HG03378 (cell line): ENCODE measurements at regions not wholly inside any gene's neighbourhood (a gene's known extent, or its start where the extent isn't known, plus 50 kb on each side); places are given as distances from the start of the nearest gene placed in this dataset.
"Not testable (repeated sequence)": the region's sequence is repeated elsewhere in the genome, so short reads cannot be mapped to it uniquely, and the experiment has no call there.

Source experiments
- ATAC-seq: cut with Tn5 transposase; IDR thresholded peaks from one replicate; pipeline ENCODE4 v1.9.1; 2021; ENCODE audit warnings: mild to moderate bottlenecking, moderate library complexity; ENCODE audit not compliant: unreplicated experiment

DNA sequence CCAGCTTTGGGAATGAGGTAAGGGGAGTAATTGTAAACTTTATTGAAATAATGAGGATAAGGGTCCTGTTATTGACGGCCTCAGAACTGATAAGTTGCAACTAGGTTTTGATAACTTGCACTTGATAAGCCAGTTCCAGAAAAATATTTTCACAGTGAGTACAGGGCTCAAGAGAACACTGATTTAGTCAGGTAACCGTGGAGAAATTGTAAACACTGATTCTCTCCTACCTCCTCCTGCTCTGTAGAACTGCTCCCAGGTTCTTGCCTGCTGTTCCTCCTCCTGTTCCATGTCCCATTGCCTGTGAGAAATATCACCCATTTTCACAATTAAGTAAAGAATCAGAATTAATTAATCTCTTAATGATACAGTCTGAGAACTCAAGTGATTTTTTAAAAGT, 55.0 kb upstream of the CXXC4 start:
- ATAC-seq = no peak

DNA sequence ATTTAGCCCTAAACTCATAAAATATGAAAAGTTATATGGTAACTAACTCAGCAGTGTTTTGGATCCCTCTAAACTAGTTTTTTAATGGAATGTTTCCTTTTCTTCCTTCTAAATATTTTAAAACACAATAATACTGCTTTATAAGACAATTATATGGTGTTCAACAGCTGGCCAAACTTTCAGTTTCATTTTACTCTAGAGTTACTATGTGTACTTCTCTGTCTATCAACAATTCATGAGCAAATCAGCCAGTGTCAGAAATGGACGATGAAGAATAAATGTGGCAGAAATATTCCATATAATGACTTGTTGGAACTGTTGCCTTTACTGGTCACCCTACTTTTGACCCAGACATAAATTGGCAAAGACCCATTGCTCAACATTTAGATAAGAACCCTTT, 64.8 kb upstream of the CXXC4 start:
- no peak for ATAC-seq

DNA sequence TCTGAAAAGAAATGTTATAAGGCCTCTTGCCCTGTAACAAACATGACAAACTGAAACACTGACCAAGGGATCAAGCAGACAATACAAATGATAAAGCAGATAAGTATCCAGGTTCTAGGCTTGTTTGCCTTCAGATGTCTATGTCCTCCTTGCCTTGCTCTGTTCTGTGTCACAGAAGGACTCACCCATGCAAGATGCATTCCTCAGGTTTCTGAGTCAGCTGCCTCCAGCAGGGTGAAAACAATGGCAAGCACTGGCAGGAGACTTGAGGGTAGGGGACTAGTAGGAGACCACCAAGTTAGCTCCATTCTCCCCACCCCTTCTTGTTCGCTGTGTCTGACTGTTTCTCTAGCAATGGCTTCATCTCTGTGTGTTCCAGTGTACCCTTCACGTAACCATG, 76.6 kb upstream of the CXXC4 start:
- ATAC-seq = no peak

DNA sequence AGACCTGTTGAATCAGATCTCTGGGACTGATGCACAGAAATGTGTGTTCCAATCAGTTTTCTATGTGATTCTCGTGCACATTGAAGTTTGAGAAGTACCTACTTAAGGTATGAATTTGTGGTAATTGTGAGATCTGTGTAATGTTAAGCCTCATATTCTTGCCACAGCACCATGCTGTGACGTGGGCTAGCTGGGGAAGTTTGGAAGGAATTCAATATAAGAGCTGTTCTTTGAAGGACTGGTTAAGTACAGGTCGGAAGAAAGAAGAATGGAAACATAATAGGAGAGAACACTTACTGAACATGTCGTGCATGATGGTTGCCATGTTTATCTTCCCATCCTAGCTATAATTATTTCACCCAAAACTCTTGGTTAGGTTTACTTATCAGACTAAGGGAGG, 79.7 kb upstream of the CXXC4 start:
- ATAC-seq = no peak

DNA sequence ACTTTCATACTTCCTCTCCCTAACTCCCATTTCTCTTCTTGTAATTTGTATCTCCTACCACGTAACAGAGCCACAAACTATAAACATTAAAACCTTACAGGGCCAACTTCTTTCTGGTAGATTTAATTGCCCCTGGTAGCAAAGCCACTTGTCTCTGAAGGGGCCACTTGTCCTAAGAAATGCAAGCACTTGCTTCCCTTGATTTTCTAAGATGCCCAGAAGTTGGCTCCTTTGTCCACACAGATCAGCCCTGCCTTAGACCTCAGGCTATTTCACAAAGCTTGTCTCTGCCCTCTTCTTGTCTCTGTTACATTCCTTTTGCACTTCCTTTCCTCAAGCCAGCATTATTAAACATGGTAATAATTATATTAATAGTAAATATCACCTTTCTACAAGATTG, 80.6 kb upstream of the CXXC4 start:
- no peak for ATAC-seq

DNA sequence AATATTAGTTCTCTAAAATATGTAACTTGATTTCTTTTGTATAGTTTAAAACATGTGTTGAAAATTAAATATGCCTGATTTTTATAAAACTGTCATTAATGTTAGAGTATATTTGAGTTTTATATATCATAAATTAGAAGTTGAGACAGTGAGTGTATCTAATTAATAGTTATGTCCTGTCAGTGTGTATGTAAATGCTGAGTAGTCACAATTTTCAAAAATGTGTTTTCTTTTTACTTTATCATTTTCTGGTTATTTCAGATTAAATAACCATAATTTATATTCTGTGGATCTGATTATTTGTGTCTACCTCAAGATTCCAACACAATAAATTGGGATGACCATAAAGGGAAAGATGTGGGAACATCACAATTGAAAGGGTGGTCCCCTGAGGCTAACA, 82.7 kb upstream of the CXXC4 start:
- no peak for ATAC-seq

DNA sequence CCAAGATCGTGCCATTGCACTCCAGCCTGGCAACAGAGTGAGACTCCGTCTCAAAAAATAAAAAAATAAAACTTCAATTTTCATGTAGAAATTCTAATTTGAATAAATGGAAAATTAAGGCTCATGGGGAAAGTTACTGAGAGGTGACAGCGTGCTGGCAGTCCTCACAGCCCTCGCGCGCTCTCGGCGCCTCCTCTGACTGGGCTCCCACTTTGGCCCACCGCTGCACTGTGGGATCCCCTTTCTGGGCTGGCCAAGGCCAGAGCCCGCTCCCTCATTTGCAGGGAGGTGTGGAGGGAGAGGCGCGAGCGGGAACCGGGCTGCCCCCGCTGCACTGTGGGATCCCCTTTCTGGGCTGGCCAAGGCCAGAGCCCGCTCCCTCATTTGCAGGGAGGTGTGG, 86.8 kb upstream of the CXXC4 start:
- ATAC-seq = not testable (repeated sequence)

DNA sequence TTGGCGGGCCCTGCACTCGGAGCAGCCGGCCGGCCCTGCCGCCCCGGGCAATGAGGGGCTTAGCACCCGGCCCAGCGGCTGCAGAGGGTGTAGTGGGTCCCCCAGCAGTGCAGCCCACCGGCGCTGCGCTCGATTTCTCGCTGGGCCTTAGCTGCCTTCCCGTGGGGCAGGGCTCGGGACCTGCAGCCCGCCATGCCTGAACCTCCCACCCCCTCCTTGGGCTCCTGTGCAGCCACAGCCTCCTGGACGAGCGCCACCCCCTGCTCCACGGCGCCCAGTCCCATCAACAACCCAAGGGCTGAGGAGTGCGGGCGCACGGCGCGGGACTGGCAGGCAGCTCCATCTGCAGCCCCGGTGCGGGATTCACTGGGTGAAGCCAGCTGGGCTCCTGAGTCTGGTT, 87.4 kb upstream of the CXXC4 start:
- ATAC-seq = not testable (repeated sequence)

DNA sequence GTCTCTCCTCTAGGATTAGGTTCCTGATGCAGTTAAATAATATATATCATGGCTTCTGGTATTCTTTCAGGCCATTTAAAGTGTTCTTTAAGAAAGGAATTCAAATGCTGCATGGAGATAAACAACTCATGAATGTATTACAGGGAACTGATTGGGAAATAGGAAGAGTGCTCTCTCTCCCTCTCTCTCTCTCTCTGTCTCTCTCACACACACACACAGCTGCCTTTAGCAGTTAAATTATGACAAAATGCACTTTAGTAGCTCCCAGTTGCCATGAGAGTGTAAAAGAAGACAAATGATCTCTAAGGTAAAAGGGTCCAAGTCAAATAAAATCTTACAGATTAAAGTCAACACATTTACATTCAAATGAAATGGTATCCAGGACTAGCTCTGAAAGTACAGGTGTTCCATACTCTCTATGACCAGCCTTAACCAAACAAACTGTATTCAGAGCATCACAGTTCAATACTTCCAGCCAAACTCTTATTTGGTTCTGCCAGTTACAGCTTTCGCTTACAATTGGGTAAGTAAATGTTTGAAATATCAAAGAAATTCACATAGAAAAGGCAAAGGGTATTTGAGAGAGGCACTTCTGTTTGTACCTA, 94.7 kb upstream of the CXXC4 start:
- ATAC-seq = no peak

DNA sequence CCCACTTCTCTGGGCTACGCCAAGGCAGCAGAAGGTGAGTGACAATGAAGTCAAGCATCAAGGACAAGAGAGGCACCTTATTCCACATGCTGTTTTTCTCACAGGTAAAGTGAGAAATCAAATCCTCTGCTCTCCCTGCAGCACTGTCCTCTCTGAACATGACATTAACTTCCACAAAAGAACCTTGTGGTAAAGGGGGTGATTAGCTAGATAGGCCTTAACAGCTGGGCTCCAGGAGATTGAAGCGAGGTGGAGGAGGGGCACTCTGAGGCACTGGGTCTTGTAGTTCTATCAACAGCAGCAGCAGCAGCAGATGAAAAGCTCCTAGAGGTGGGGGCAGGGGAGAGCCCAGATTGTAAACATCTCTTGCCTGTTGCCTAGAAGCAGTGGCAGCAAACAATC, 96.8 kb upstream of the CXXC4 start:
- no peak for ATAC-seq

DNA sequence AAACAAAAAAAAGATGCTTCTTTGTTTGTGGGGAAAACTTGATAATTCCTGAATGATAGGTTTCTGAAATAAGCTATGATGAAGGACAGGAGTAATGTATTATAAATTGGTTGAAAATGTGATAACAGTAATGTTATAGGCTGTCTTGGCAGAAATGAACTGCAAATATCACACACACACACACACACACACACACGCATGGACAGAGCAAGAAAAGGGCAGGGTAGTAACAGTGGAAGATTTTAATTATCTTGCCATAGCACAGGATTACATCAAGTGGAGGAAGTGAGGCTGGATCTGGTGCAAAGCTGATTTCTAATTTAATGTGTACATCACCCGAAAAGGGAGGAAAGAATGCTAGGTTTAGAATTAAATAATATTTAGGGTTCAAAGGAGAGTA, 97.5 kb upstream of the CXXC4 start:
- no peak for ATAC-seq

DNA sequence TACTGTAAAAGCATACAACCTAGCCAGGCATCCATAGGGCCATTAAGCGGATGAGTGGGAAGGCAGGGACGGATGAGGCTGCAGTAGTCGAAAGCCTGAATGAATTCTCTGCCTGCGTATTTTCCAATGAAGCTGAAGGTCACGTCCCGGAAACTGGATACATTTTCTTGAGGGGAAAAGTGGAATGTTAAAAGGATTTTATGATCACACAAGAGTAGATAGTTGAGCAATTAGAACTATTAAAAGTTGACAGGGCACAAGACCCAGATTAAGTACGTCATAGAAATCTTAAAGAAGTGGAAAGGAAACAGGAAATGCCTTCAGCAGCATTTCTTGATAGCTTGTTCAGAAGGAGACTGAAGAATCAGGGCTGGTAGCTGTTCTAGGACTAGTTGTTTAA, 98.3 kb upstream of the CXXC4 start:
- no peak for ATAC-seq

DNA sequence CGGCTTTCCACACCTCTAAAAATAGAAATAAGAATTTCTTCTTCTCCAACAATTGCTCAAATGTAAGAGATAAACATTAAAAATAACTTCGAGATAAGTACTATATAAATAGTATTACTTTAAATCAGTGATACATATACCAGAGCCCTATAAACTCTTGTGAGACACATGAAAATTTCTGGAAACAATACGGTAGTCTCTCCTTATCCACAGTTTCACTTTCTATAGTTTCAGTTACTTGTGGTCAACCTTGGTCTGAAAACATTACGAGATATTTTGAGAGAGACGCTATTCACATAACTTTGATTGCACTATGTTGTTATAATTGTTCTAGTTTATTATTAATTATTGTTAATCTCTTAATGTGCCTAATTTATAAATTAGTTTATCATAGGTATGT, 101.5 kb upstream of the CXXC4 start:
- ATAC-seq = no peak

DNA sequence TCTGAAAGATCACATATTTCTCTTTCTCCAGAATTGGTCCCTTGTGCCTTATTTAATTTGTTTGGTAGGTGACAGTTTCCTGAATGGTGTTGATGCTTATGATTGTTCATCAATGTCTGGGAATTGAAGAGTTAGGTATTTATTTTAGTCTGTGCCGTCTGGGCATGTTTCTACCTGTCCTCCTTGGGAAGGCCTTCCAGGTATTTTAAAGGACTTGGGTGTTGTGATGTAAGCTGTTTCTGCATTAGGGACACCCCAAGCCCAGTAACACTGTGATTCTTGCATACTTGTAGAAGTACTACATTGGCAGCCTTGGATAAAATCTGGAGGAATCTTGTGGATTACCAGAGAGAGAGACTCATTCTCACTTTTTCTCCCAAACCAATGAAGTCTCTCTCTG, 120.8 kb upstream of the CXXC4 start:
- no peak for ATAC-seq

DNA sequence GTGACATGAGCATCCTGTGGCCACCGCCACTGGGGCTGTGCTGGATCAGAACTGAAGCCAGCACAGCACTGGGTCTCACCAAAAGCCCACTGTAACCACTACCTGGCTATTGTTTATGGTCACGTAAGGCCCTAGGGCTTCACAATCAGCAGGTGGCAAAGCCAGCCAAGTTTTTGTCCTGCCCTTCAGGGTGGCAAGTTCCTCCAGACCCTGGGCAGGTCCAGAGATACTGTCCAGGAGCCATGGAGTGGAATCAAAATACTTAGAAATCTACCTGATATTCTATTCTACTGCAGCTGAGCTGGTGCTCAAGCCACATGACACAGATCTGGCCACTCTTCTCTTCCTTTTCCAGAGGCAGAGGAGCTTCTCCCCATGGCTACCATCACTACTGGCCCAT, 121.2 kb upstream of the CXXC4 start:
- no peak for ATAC-seq

DNA sequence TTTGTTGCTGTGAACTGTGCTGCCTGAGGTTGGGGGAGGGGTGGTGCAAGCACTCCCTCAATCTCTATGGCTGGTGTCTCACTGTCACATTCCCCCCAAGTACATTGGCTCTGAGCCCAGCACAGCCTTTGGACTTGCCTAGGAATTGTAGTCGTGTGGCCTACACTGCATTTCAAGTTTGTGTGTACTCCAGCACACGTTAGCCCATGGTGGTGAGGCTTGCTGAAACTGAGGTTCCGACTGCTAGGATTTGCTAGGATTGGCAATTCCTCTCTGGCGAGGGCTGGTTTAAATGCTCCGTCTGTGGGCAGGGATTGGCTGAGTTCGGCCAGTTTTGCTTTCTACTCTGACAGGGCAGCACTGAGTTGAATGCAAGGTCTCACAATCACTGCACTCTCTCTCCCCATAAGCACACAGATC, 121.7 kb upstream of the CXXC4 start:
- ATAC-seq = no peak

DNA sequence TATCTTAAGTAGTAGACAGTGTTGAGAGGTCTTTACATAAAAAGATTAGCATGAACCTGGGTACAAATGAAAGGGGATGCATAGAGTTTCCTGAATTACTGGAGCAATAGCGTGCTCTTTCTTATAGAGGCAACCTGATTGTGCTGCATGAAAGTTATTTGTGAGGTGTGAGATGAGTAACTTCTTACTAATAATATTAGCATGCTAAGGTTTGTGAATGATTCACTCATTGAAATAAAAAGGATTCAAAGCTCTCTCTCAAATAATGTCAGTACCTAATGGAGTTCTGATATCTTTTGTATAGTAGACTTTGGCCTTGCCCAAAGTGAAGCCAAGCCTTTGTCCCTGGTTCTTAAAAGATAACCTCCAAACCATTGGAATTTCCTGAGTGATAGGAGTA, 131.0 kb upstream of the CXXC4 start:
- no peak for ATAC-seq

DNA sequence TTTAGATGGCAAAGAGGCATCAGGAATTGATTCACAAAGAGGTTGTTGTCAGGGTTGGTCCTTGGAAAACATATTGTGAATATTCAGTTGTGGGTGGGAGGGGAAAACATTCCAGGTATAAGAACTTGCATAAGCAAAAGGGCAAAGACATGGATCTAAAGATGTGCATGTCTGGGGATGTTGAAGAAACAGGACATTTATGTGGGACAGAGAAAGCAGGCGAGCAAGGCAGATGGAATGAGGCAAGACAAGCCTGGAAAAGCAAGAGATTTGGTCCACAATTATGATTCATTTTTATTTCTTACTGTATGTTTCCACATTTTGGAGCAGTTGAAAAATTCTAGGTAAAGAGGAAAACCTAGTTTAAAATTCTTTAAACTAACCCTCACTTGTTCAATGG, 134.9 kb upstream of the CXXC4 start:
- ATAC-seq = no peak

DNA sequence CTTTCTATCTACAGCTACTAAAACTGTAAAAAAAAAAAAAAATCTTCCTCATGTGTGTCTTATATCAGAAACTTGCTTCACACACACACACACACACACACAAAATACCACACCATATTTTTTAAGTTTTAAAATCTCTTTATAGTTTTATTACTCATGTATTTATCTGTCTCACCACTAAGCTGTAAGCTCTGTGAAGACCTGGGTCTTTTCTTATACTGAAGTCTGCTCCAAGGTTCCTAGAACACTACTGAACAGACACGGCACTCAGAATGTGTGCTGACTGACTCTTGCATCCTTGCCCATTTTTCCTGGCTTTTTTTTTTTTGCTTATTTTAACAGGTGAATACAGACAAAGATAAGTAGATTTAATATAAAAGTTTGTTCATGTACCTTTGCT, 135.6 kb upstream of the CXXC4 start:
- ATAC-seq = no peak

DNA sequence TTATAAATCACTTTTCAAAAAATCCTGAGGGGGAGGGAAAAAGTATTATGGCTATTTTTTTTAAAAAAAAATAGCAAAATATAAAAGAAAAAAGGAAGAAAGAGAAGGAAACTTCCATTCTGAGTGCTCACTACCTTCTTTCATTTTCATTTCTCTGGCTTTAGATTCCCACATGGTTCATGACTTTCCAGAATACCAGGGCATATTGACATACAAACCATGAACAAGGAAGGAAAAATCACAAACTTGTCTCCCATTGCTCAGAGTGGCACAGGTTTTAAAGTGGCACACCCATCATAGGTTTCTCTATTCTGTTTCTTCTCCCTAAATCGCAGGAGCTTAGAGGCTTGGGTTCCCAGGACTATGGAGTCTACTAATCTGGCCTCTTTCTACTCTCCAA, 136.3 kb upstream of the CXXC4 start:
- no peak for ATAC-seq

DNA sequence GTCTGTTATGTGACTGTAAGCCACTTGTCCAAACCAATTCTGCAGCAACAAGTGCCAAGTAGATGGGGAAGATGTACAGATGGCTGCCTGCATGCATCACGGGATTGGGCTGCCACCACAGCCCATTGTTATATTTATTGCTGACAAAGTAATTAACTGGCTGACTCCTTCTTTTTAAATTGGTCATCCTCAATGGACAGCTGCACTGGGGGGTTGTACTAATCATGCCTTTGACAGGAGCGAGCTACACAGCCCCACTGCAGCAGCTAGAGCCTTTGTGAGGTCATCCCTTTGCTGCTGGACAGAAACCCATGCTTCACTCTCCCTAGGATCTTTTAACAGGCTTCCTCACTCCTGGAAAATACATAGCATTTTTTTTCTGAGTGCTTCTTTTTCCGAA, 146.7 kb upstream of the CXXC4 start:
- no peak for ATAC-seq

DNA sequence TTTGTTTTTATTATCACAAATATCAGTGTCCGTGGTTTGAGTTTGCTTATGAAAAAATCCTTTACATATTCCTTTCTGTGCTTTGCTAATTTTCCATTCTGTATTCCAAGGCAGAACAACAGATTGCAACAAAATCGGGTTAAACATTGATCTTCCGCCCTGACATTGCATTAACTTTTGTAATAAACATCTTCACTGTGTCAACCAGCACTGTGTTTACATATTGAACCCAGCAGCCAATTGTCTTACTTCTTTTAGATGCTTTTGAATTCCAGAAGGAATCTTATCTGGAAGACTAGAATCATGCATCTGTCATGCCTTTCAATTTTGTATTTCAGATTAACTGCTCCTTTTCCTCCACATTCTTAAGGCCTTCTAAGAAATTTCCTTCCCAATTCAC, 147.8 kb upstream of the CXXC4 start:
- no peak for ATAC-seq

DNA sequence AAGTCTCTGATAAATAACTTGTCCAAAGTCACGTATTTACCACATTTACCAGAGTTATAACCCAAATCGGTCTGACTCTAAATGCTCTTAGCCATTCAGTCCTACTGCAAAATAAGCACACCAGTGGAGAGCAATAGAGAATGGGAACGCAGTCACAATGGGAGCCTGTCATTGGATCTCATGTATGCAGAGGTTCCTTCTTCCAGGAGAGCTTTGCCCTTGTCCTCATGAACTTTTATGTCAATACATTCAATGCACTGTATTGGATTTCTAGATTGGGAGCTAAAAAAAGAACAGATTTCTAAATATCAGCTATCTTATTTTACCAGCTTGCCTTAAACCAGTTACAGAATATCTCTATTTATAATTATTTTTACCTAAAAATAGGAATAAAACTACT, 149.1 kb upstream of the CXXC4 start:
- ATAC-seq = no peak

DNA sequence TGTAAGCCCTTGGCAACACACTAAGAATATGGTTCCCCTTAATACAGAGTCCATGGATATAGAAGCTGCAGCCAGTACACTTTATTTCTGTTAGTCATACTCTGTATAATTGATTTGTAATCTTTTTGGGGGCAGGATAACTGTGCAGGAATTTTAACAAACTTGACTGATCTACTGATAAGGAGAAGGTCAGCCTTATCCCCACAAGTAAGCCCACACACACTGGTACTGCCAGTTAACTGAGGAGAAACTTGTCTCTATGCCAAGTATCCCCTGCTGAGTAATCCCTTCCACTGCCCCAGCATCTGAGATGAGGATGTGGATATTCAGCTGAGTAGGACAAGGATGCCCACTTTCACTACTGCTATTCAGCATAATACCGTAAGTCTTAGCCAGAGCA, 154.9 kb upstream of the CXXC4 start:
- ATAC-seq = no peak
